ENCODE measurements at regions not wholly inside any gene's neighbourhood (a gene's known extent, or its start where the extent isn't known, plus 50 kb on each side); places are given as distances from the start of the nearest gene placed in this dataset.

DNA sequence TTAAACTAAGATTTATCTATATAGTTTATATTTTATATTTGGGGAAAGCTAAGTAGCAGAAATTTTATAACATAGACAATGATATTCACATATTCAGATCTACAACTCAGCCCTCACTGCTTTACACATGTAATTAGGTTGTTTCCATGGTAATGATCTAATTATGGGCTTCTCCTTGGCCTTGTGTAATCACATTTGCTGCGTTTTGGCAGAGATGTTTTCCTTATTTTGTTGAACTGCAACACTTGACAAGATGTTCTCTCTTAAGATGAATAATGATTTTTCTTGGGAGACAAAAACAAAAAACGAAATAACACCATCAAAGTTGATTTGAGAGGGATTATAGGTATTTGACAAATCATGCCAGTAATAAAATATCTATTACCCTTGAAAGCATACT lies 635.6 kb upstream of the TBL1XR1 start:
- 80% methylated on average over 2 of the region's 2 CpGs for WGBS (ENCODE audit: low lambda C conversion rate)
- Histone ChIP-seq H3K4me2 (ENCODE audit: low read depth, low read length) (no peak overlapping the region), H4K20me1 (ENCODE audit: insufficient read depth, low read length) (no peaks in the 10 kb centered on the region), H3K79me2 (ENCODE audit: insufficient read depth, low read length) (no peaks in the 10 kb centered on the region), H3K4me1 (ENCODE audit: insufficient read depth, low read length) (peaks cover 34% of the 10 kb centered on the region), H3K4me3 (replicated peaks in 1 of 3; ENCODE audit: insufficient read depth in 1 of 3, low read depth in 2 of 3, low read length in 3 of 3) (no peak overlapping the region), H3K9me3 (ENCODE audit: low read length) (no peaks in the 10 kb centered on the region), H3K9ac (ENCODE audit: insufficient read depth, low read depth, low read length) (no peak overlapping the region), H3K27me3 (ENCODE audit: control insufficient read depth in 1 of 2, insufficient read depth in 2 of 2, low read length in 2 of 2) (no peaks in the 10 kb centered on the region), H2AFZ (ENCODE audit: low read length) (no peak overlapping the region), H3K36me3 (replicated peaks in 1 of 2; ENCODE audit: control insufficient read depth in 1 of 2, insufficient read depth in 2 of 2, low read length in 2 of 2) (no peaks in the 10 kb centered on the region), H3K27ac (ENCODE audit: extremely low read length, insufficient read depth, low read length) (no peak overlapping the region)
- no peak for TF ChIP-seq RAD21 (CRISPR knock-in tag; IDR thresholded peaks at IDR 0.05)
- no peak for TF ChIP-seq ZNF782 (CRISPR knock-in tag; IDR thresholded peaks at IDR 0.05; ENCODE audit: borderline replicate concordance)
- TF ChIP-seq, protein P1, sequence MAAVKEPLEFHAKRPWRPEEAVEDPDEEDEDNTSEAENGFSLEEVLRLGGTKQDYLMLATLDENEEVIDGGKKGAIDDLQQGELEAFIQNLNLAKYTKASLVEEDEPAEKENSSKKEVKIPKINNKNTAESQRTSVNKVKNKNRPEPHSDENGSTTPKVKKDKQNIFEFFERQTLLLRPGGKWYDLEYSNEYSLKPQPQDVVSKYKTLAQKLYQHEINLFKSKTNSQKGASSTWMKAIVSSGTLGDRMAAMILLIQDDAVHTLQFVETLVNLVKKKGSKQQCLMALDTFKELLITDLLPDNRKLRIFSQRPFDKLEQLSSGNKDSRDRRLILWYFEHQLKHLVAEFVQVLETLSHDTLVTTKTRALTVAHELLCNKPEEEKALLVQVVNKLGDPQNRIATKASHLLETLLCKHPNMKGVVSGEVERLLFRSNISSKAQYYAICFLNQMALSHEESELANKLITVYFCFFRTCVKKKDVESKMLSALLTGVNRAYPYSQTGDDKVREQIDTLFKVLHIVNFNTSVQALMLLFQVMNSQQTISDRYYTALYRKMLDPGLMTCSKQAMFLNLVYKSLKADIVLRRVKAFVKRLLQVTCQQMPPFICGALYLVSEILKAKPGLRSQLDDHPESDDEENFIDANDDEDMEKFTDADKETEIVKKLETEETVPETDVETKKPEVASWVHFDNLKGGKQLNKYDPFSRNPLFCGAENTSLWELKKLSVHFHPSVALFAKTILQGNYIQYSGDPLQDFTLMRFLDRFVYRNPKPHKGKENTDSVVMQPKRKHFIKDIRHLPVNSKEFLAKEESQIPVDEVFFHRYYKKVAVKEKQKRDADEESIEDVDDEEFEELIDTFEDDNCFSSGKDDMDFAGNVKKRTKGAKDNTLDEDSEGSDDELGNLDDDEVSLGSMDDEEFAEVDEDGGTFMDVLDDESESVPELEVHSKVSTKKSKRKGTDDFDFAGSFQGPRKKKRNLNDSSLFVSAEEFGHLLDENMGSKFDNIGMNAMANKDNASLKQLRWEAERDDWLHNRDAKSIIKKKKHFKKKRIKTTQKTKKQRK (IDR thresholded peaks at IDR 0.05; ENCODE audit: low read length), result no peak
- TF ChIP-seq ASH2L (IDR thresholded peaks at IDR 0.05; ENCODE audit: insufficient read length, low read depth, low read length), result no peak
- TF ChIP-seq RBAK (CRISPR knock-in tag; IDR thresholded peaks at IDR 0.05), result no peak
- TF ChIP-seq, protein P2, sequence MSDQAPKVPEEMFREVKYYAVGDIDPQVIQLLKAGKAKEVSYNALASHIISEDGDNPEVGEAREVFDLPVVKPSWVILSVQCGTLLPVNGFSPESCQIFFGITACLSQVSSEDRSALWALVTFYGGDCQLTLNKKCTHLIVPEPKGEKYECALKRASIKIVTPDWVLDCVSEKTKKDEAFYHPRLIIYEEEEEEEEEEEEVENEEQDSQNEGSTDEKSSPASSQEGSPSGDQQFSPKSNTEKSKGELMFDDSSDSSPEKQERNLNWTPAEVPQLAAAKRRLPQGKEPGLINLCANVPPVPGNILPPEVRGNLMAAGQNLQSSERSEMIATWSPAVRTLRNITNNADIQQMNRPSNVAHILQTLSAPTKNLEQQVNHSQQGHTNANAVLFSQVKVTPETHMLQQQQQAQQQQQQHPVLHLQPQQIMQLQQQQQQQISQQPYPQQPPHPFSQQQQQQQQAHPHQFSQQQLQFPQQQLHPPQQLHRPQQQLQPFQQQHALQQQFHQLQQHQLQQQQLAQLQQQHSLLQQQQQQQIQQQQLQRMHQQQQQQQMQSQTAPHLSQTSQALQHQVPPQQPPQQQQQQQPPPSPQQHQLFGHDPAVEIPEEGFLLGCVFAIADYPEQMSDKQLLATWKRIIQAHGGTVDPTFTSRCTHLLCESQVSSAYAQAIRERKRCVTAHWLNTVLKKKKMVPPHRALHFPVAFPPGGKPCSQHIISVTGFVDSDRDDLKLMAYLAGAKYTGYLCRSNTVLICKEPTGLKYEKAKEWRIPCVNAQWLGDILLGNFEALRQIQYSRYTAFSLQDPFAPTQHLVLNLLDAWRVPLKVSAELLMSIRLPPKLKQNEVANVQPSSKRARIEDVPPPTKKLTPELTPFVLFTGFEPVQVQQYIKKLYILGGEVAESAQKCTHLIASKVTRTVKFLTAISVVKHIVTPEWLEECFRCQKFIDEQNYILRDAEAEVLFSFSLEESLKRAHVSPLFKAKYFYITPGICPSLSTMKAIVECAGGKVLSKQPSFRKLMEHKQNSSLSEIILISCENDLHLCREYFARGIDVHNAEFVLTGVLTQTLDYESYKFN (CRISPR knock-in tag; conservative IDR thresholded peaks at IDR 0.05), result no peak
- TF ChIP-seq ZNF670 (CRISPR knock-in tag; IDR thresholded peaks at IDR 0.05; ENCODE audit: borderline replicate concordance), result no peak
- no peak for TF ChIP-seq SMYD3 (CRISPR knock-in tag; IDR thresholded peaks at IDR 0.05)
- DNase-seq (ENCODE audit: low spot score) (no peak), FAIRE-seq (no peak), ATAC-seq (no peak)
- BruUV-seq (replicated peaks), result no TSS peak
- POLR2A ChIA-PET, result no interaction called here
- in situ Hi-C loops (cut with HindIII; ENCODE audit: extremely low pct_ligation_motif_present, low pct_unique_long_range_greater_than_20kb) (no loop called here), intact Hi-C loops (cut with micrococcal nuclease; ENCODE audit: unreplicated experiment) (no loop called here)
- CTCF ChIA-PET (ENCODE audit: low intra/inter-chr PET ratio, low total read pairs), result no interaction called here
